GM12873 (cell line): ENCODE measurements at regions not wholly inside any gene's neighbourhood (a gene's known extent, or its start where the extent isn't known, plus 50 kb on each side); places are given as distances from the start of the nearest gene placed in this dataset.

ENCODE experiments used
- TF ChIP-seq, protein P1 (sequence below): IDR thresholded peaks from 2 replicates; pipeline ENCODE4 v1.5.1; 2012; ENCODE audit warnings: low read depth, mild to moderate bottlenecking, moderate library complexity, low read length, control low read depth; ENCODE audit not compliant: insufficient read depth; ENCODE audit errors: missing control alignments

DNA sequence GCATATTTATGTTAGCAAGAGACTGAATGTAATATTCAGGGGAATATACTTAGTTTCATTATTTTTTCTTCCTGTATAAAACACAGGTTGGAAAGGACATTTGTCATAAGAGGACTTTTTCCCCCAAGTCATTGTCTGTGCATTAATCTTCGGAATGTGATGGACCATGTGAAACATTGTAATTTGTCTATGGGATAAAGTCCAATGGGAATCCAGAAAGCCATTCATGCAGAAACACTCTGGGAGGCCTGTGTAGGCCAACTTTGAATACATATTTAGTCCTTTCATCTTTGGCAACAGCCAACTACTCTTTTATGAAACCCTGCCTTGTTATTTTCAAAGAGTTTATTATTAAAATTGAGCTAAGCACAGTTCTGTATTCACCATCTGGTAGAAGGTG lies 386.4 kb downstream of the PIK3C3 start:
- TF ChIP-seq, protein P1, sequence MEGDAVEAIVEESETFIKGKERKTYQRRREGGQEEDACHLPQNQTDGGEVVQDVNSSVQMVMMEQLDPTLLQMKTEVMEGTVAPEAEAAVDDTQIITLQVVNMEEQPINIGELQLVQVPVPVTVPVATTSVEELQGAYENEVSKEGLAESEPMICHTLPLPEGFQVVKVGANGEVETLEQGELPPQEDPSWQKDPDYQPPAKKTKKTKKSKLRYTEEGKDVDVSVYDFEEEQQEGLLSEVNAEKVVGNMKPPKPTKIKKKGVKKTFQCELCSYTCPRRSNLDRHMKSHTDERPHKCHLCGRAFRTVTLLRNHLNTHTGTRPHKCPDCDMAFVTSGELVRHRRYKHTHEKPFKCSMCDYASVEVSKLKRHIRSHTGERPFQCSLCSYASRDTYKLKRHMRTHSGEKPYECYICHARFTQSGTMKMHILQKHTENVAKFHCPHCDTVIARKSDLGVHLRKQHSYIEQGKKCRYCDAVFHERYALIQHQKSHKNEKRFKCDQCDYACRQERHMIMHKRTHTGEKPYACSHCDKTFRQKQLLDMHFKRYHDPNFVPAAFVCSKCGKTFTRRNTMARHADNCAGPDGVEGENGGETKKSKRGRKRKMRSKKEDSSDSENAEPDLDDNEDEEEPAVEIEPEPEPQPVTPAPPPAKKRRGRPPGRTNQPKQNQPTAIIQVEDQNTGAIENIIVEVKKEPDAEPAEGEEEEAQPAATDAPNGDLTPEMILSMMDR: no peak

DNA sequence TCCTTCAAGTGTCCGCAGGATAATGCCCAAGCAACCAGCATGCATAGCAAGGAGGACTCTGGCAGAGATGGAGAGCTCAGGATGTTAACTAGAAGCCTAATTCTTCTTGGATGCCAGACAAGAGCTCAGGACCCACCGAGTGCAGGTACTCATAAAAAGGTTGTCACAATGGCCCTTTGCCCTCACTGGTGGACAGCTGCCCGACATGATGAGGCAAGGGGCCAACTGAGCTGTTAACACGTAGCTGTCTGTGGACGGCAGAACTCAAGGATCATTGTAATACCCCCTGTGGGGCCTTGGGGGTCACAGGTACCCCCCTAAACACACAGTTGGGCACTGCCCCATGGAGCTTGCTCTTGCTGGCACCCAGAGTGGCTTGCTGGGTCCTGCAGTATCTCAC lies 393.7 kb downstream of the PIK3C3 start:
- TF ChIP-seq, protein P1: no peak

DNA sequence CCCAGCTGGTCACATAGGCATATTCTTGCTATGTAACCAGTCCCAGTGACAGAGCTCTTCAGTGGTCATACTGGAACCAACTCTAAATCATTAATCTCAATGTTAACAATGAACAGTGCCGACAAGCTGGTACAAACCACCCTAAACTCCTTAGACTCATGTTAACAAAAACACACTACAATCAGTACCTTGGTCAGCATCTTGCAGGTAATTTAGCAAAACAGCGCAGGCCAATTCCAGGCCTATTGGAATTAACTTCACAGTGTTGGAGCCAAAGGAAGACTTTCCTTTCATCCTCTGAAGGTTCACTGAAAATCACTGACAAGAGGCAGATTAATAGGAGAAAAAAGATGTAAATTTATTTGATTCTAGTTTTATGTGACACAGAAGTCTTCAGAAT lies 396.4 kb downstream of the PIK3C3 start:
- TF ChIP-seq, protein P1: no peak

DNA sequence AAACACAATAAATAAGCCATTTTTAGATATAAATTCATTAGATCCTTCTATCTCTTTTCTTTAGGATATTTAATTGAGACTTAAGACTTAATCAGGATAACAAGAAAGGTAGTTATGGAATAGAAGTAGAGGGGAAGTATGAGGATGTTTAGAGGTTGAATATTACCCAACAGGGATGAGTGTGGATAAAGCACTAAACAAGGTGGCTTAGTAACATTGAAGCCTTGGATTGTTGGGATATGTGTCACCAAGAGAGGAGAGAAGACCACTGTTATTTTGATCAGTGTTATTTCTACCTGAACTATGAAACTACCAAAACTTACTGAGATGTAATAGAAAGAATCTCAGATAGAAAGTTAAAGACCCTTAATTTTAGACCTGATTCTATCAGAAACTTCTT lies 405.7 kb downstream of the PIK3C3 start:
- TF ChIP-seq, protein P1: no peak

DNA sequence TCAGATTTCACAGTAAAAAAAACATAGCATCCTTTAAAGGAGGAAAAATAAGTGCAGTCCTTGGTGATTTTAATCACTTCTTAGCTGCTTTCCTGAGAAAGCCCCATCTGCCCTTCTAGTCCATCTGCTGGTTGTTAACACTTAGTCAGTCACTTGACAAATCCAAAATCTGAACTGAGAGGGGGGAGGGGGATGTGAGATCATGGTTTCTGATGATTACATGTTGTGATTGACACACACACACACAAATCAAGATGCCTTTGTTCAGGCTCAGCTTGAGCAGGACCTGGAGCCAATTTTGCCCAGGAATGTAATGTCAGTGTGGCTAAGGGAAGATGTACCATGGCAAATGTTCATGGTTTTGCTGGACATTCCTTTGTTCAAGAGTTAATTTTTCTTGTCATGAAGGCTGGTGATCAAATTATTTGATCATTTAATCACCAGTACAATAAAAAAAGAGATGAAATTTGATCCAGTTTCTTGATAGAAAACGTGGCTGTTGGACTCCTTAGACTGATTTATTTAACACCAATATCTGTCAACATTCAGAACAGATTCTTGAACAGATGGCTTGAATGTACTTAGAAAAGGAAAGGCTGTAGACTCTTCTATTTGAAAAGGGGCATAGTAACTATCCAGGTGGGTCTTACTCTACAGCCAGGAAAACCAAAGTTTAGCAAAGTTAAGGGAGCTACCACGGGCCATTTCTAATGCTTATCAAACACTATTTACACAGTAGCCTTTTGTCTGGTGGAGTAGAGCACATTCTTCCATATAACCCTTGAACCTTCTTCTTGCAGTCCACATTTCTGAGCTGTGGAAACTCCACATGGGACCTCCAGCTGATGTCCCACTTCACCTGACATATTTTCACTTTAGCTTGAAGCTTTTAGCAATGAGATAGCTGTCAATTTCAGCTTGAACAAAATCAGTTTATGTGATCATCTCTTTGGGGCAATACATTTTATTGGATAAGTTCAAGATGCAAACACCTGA lies 408.7 kb downstream of the PIK3C3 start:
- TF ChIP-seq, protein P1: no peak

DNA sequence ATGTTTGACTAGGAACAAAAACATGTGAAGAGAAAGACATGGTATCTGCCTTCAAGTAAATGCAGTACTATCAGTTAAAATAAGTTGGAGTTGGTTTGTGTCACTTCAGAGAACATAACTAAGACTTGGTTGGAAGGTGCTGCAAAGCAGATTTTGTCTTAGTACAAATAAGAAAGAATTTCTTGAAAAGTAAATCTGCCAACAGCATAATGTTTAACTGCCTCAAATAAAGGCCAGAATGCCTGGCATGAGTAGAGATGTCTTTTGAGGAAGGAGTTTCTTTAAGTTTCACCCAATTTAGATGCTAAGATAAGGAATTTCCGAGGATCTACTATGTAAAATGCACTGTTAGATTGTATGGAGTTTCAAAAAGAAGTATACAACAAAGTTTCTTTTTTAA lies 409.7 kb downstream of the PIK3C3 start:
- TF ChIP-seq, protein P1: no peak

DNA sequence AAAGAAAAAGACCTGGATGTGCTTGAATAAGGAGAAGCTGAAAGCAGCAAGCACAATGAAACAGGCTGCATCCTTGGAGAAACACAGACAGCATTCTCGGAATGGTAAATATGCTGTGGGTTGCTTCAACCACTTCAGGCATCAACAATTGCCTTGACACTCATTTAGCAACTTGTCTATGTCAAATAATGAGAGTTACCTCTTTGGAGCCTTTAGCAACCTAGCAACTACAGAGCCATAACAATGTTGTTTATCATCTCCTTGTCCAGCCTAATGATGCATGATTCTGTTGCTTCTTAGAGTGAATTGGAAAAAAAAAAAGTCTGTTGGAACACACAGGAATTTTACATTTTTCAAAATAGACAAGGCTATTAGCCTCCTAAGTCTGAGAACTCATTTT lies 410.6 kb downstream of the PIK3C3 start:
- TF ChIP-seq, protein P1: no peak
